ENCODE measurements at regions not wholly inside any gene's neighbourhood (a gene's known extent, or its start where the extent isn't known, plus 50 kb on each side); places are given as distances from the start of the nearest gene placed in this dataset.

DNA sequence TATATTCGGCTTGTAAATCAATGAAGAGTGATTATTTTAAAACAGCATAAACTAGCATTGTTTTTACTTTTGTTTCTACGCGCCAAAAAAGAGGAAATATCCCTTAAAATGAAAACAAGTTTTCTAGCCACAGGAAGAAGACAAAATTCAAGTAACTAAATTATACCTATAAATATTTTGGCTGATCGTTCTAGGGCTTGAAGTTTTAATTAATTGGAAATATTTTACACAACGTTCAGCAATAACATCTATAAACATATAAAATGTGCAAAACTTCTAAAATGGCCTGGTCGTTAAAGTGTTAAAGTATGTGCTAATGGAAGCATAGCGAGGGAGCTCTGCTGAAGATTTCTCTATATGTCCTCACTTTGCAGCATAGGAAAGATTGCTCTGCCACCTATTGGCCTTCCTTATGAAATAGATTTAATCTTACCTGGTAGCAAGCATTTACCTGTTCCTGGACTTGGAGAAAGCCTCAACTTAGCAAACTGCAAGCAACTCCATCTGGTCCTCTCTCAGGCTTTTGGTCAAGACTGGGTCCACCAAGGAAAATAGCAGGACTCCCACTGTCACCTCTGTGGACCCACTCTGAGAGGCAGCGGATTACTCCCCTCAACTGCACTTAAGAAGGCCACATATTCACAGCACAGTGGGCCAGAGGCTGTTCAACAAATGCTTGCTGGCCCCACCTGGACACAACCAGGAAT lies 351.3 kb upstream of the RUNX1 start:
- no peak for TF ChIP-seq POLR2A (IDR thresholded peaks at IDR 0.05; ENCODE audit: low read depth, low read length)
- TF ChIP-seq, protein P1, sequence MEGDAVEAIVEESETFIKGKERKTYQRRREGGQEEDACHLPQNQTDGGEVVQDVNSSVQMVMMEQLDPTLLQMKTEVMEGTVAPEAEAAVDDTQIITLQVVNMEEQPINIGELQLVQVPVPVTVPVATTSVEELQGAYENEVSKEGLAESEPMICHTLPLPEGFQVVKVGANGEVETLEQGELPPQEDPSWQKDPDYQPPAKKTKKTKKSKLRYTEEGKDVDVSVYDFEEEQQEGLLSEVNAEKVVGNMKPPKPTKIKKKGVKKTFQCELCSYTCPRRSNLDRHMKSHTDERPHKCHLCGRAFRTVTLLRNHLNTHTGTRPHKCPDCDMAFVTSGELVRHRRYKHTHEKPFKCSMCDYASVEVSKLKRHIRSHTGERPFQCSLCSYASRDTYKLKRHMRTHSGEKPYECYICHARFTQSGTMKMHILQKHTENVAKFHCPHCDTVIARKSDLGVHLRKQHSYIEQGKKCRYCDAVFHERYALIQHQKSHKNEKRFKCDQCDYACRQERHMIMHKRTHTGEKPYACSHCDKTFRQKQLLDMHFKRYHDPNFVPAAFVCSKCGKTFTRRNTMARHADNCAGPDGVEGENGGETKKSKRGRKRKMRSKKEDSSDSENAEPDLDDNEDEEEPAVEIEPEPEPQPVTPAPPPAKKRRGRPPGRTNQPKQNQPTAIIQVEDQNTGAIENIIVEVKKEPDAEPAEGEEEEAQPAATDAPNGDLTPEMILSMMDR (IDR thresholded peaks at IDR 0.05; ENCODE audit: extremely low read depth in 1 of 2, insufficient read depth in 1 of 2, low read depth in 1 of 2, low read length in 2 of 2) = peak; percentile 24 to 29
- TF ChIP-seq POLR2AphosphoS5 (IDR thresholded peaks at IDR 0.05; ENCODE audit: insufficient read depth, low read depth, low read length) = no peak
- no peak for TF ChIP-seq EZH2 (IDR thresholded peaks at IDR 0.05; ENCODE audit: borderline replicate concordance, low read depth, low read length, severe bottlenecking)
- no peak for TF ChIP-seq JUN (IDR thresholded peaks at IDR 0.05; ENCODE audit: borderline replicate concordance, insufficient read depth, insufficient read length, low read depth)
- TF ChIP-seq, protein P2, sequence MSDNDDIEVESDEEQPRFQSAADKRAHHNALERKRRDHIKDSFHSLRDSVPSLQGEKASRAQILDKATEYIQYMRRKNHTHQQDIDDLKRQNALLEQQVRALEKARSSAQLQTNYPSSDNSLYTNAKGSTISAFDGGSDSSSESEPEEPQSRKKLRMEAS (IDR thresholded peaks at IDR 0.05; ENCODE audit: insufficient read depth, insufficient read length) = no peak
- no peak for TF ChIP-seq MYC (IDR thresholded peaks at IDR 0.05; ENCODE audit: low read depth, low read length)
- no peak for TF ChIP-seq GATA2 (IDR thresholded peaks at IDR 0.05; ENCODE audit: insufficient read depth, insufficient read length, low read depth, low read length)
- no peak for TF ChIP-seq FOS (IDR thresholded peaks at IDR 0.05; ENCODE audit: borderline replicate concordance, insufficient read depth, low read length)

Data from endothelial cell of umbilical vein (primary cell).